HepG2 (cell line): ENCODE measurements at regions not wholly inside any gene's neighbourhood (a gene's known extent, or its start where the extent isn't known, plus 50 kb on each side); places are given as distances from the start of the nearest gene placed in this dataset.

Source experiments
- ATAC-seq: fragments of 200-7000 bp; cut with Tn5 transposase; 3 replicates; pipeline ENCODE4 v1.9.1; 2020; ENCODE audit warnings: mild to moderate bottlenecking, moderate library complexity
- BruUV-seq: library from RNA; stranded (reverse); fragments of 400-500 nt; replicated peaks from 2 replicates; lab custom pipeline; 2021; lab: Mats Ljungman, UMichigan
- CTCF ChIA-PET: fragments of 300-600 bp; formaldehyde crosslinking; extraction: SDS; loops from one replicate; lab custom pipeline; 2021; ENCODE audit warnings: low total read pairs, inconsistent platforms, low intra/inter-chr PET ratio; lab: Yijun Ruan, JAX
- POLR2A ChIA-PET: fragments of 350-600 bp; sonication (Branson Sonifier 250); formaldehyde crosslinking; loops from one replicate; lab custom pipeline; 2020; ENCODE audit warnings: antibody characterized with exemption, inconsistent platforms; lab: Yijun Ruan, JAX
- DNase-seq: peaks from one replicate; pipeline ENCODE4 v3.0.0-alpha.2; 2015; ENCODE audit warnings: low spot score
- FAIRE-seq: peaks from 3 replicates; lab custom pipeline; 2011; peaks lifted over from hg19 to GRCh38; lab: Jason Lieb, UNC
- H2AFZ ChIP-seq: one replicate; pipeline ENCODE4 v1.6.1; 2011; ENCODE audit warnings: low read length, inconsistent platforms
- H3K27ac ChIP-seq: fragments of 300-600 bp; 3 replicates; pipeline ENCODE4 v1.8.0; 2011; ENCODE audit warnings: mixed run types, mild to moderate bottlenecking, mixed read lengths, low read length, inconsistent platforms; ENCODE audit not compliant: insufficient read depth; ENCODE audit errors: extremely low read length
- H3K27me3 ChIP-seq, 2 experiments: fragments of 200-600 bp in 1 of 2; 2 replicates in 1 of 2; 3 replicates in 1 of 2; pipeline versions ENCODE4 v1.6.0 to v1.8.0; 2011; ENCODE audit warnings: low read length in 2 of 2, mild to moderate bottlenecking in 2 of 2, moderate library complexity in 2 of 2, inconsistent platforms in 1 of 2; ENCODE audit not compliant: insufficient read depth in 2 of 2, control insufficient read depth in 1 of 2
- H3K36me3 ChIP-seq, 2 experiments: fragments of 200-600 bp in 1 of 2; replicated peaks in 1 of 2; 2 replicates in 1 of 2; 3 replicates in 1 of 2; pipeline versions ENCODE4 v1.5.1 to v1.8.0; 2011; ENCODE audit warnings: low read length in 2 of 2, inconsistent platforms in 1 of 2; ENCODE audit not compliant: insufficient read depth in 2 of 2, control insufficient read depth in 1 of 2
- H3K4me1 ChIP-seq: 2 replicates; pipeline ENCODE4 v1.5.1; 2012; ENCODE audit warnings: low read length, inconsistent platforms; ENCODE audit not compliant: insufficient read depth
- H3K4me2 ChIP-seq: 2 replicates; pipeline ENCODE4 v1.6.0; 2011; ENCODE audit warnings: low read depth, low read length, inconsistent platforms
- H3K4me3 ChIP-seq, 3 experiments: fragments of 200-600 bp in 1 of 3; sonication (generic), shearing (Covaris generic) in 1 of 3; replicated peaks in 1 of 3; 2 replicates each; pipeline ENCODE4 v1.5.1; 2011 to 2016; ENCODE audit warnings: low read length in 3 of 3, inconsistent platforms in 2 of 3, low read depth in 2 of 3, mild to moderate bottlenecking in 2 of 3, control low read depth in 1 of 3, mixed read lengths in 1 of 3; ENCODE audit not compliant: insufficient read depth in 1 of 3
- H3K79me2 ChIP-seq: one replicate; pipeline ENCODE4 v1.6.1; 2011; ENCODE audit warnings: low read length, inconsistent platforms; ENCODE audit not compliant: insufficient read depth
- H3K9ac ChIP-seq: 2 replicates; pipeline ENCODE4 v1.6.0; 2011; ENCODE audit warnings: mild to moderate bottlenecking, low read depth, low read length, inconsistent platforms; ENCODE audit not compliant: insufficient read depth
- H3K9me3 ChIP-seq: 2 replicates; pipeline ENCODE4 v1.5.1; 2012; ENCODE audit warnings: mild to moderate bottlenecking, low read length
- H4K20me1 ChIP-seq: 2 replicates; pipeline ENCODE4 v1.6.0; 2011; ENCODE audit warnings: inconsistent platforms, mild to moderate bottlenecking, low read length, moderate library complexity; ENCODE audit not compliant: insufficient read depth
- BATF2 ChIP-seq: sonication (generic); formaldehyde crosslinking; IDR thresholded peaks from 2 replicates; pipeline ENCODE4 v1.8.0; 2022; ENCODE audit warnings: mild to moderate bottlenecking, missing genetic modification reagents, moderate library complexity
- BCL6 ChIP-seq: IDR thresholded peaks from 2 replicates; pipeline ENCODE4 v1.6.1; 2016; ENCODE audit warnings: missing genetic modification reagents, missing compliant biosample characterization
- BRD4 ChIP-seq: sonication (generic); formaldehyde crosslinking; IDR thresholded peaks from 2 replicates; pipeline ENCODE4 v1.4.0; 2020; ENCODE audit warnings: missing genetic modification reagents
- CBX1 ChIP-seq: IDR thresholded peaks from one replicate; pipeline ENCODE4 v1.6.1; 2016; ENCODE audit warnings: antibody characterized with exemption, low read depth
- HOXD1 ChIP-seq: sonication (generic); formaldehyde crosslinking; IDR thresholded peaks from 2 replicates; pipeline ENCODE4 v1.5.0; 2020; ENCODE audit warnings: missing genetic modification reagents
- KDM3A ChIP-seq: IDR thresholded peaks from 2 replicates; pipeline ENCODE4 v1.6.1; 2018; ENCODE audit warnings: low read depth, missing compliant biosample characterization
- MLLT10 ChIP-seq: sonication (generic); formaldehyde crosslinking; IDR thresholded peaks from 2 replicates; pipeline ENCODE4 v1.4.0; 2020; ENCODE audit warnings: missing genetic modification reagents
- PRDM15 ChIP-seq: sonication (generic); formaldehyde crosslinking; IDR thresholded peaks from 2 replicates; pipeline ENCODE4 v1.4.0; 2020; ENCODE audit warnings: missing genetic modification reagents
- XBP1 ChIP-seq: sonication (generic); formaldehyde crosslinking; IDR thresholded peaks from 2 replicates; pipeline ENCODE4 v1.5.0; 2020; ENCODE audit warnings: missing genetic modification reagents
- ZFP1 ChIP-seq: IDR thresholded peaks from 2 replicates; pipeline ENCODE4 v1.6.1; 2016
- ZNF253 ChIP-seq: sonication (generic); formaldehyde crosslinking; IDR thresholded peaks from 2 replicates; pipeline ENCODE4 v1.8.0; 2022; ENCODE audit warnings: mild to moderate bottlenecking, missing genetic modification reagents, borderline replicate concordance
- ZNF280B ChIP-seq: sonication (generic); formaldehyde crosslinking; IDR thresholded peaks from 2 replicates; pipeline ENCODE4 v1.5.0; 2020; ENCODE audit warnings: missing genetic modification reagents, mild to moderate bottlenecking, borderline replicate concordance
- ZNF501 ChIP-seq: sonication (generic); formaldehyde crosslinking; IDR thresholded peaks from 2 replicates; pipeline ENCODE4 v1.5.1; 2020; ENCODE audit warnings: mild to moderate bottlenecking, moderate library complexity, missing genetic modification reagents
- ZNF589 ChIP-seq: sonication (generic); formaldehyde crosslinking; conservative IDR thresholded peaks from 2 replicates; pipeline ENCODE4 v1.8.0; 2022; ENCODE audit warnings: mild to moderate bottlenecking, moderate library complexity, missing genetic modification reagents
- ZNF800 ChIP-seq: sonication (generic); formaldehyde crosslinking; IDR thresholded peaks from 2 replicates; pipeline ENCODE4 v1.4.0; 2020; ENCODE audit warnings: missing genetic modification reagents
- WGBS: methylation state at CpG from one replicate; pipeline ENCODE4 v1.1.6; 2017; ENCODE audit warnings: low lambda C conversion rate; 5-methylcytosine and 5-hydroxymethylcytosine counted together
- in situ Hi-C: cut with HindIII; loops from 2 replicates; pipeline ENCODE4 v1.10.0; 2017; ENCODE audit warnings: low pct_unique_long_range_greater_than_20kb; ENCODE audit not compliant: extremely low pct_ligation_motif_present
- intact Hi-C: fragments of 100-400 bp; cut with micrococcal nuclease; formaldehyde crosslinking; loops from one replicate; pipeline ENCODE4 v1.10.0; 2022; ENCODE audit not compliant: unreplicated experiment

- no peak for TF ChIP-seq PRDM15 (CRISPR knock-in tag)
- TF ChIP-seq BATF2 (CRISPR knock-in tag) = no peak
Observed at GRCh38 chr12:67496581-67496980, 152.0 kb upstream of the DYRK2 start (continued).

GRCh38 chr12:67498991-67499390 lies 149.6 kb upstream of the DYRK2 start:
- H3K9ac ChIP-seq = no peak overlapping the region
- ATAC-seq (no peak), FAIRE-seq (no peak), DNase-seq (no peak)
- no peaks in the 10 kb centered on the region for H3K4me1 ChIP-seq
- CTCF ChIA-PET = no interaction called here
- H3K79me2 ChIP-seq = no peaks in the 10 kb centered on the region
- no peak overlapping the region for H3K4me2 ChIP-seq
- in situ Hi-C loops = no loop called here
- BruUV-seq = no TSS peak
- H3K9me3 ChIP-seq = no peaks in the 10 kb centered on the region
- 0% methylated on average over 1 of the region's 1 CpG for WGBS
- H4K20me1 ChIP-seq = no peaks in the 10 kb centered on the region
- H3K36me3 ChIP-seq = no peaks in the 10 kb centered on the region
- intact Hi-C loops = no loop called here
- H3K27me3 ChIP-seq = no peaks in the 10 kb centered on the region
- POLR2A ChIA-PET = interaction anchor here (0.7 kb wide), 1 partner anchor 68 kb away, joined by 4 read pairs; no protein-coding TSS in a partner anchor
- H2AFZ ChIP-seq = no peak overlapping the region
- H3K27ac ChIP-seq = no peak overlapping the region
- no peak overlapping the region for H3K4me3 ChIP-seq
- TF ChIP-seq ZNF253 (CRISPR knock-in tag) (no peak), MLLT10 (CRISPR knock-in tag) (no peak), ZNF589 (CRISPR knock-in tag) (no peak), ZFP1 (no peak), ZNF501 (CRISPR knock-in tag) (no peak), ZNF800 (CRISPR knock-in tag) (no peak), XBP1 (CRISPR knock-in tag) (no peak), CBX1 (no peak), KDM3A (CRISPR knock-in tag) (no peak), BCL6 (CRISPR knock-in tag) (no peak), BRD4 (CRISPR knock-in tag) (no peak), HOXD1 (CRISPR knock-in tag) (no peak), ZNF280B (CRISPR knock-in tag) (no peak)
